ENCODE measurements at regions not wholly inside any gene's neighbourhood (a gene's known extent, or its start where the extent isn't known, plus 50 kb on each side); places are given as distances from the start of the nearest gene placed in this dataset.
"Not testable (repeated sequence)": the region's sequence is repeated elsewhere in the genome, so short reads cannot be mapped to it uniquely, and the experiment has no call there.

GRCh38 chr2:34729845-34730244 lies 1130.7 kb upstream of the FAM98A start:
- Histone ChIP-seq H3K27ac (no peak overlapping the region), H3K4me3 (no peak overlapping the region)

GRCh38 chr2:34724107-34724506 lies 1125.0 kb upstream of the FAM98A start:
- Histone ChIP-seq H3K27ac (no peak overlapping the region), H3K4me3 (no peak overlapping the region)

GRCh38 chr2:34723683-34724082 lies 1124.6 kb upstream of the FAM98A start:
- no peak overlapping the region for H3K27ac ChIP-seq

GRCh38 chr2:34719206-34719605 lies 1120.1 kb upstream of the FAM98A start:
- H3K27ac ChIP-seq = no peak overlapping the region
- no peak overlapping the region for H3K4me3 ChIP-seq

More at GRCh38 chr2:34723683-34724082, 1124.6 kb upstream of the FAM98A start:
- no peak overlapping the region for H3K4me3 ChIP-seq

- no peak overlapping the region for H3K27ac ChIP-seq
- H3K4me3 ChIP-seq = no peak overlapping the region
Measured at GRCh38 chr2:34705551-34706247, 1106.6 kb upstream of the FAM98A start.

GRCh38 chr2:34703292-34703691 lies 1104.2 kb upstream of the FAM98A start:
- no peak overlapping the region for H3K4me3 ChIP-seq

GRCh38 chr2:34702391-34702790 lies 1103.3 kb upstream of the FAM98A start:
- not testable (repeated sequence) for H3K4me3 ChIP-seq, H3K27ac ChIP-seq

More at GRCh38 chr2:34703292-34703691, 1104.2 kb upstream of the FAM98A start:
- H3K27ac ChIP-seq = no peak overlapping the region

- H3K27ac ChIP-seq, H3K4me3 ChIP-seq: not testable (repeated sequence)
Measured at GRCh38 chr2:34677591-34677990, 1078.5 kb upstream of the FAM98A start.

GRCh38 chr2:34677119-34677531 lies 1078.0 kb upstream of the FAM98A start:
- not testable (repeated sequence) for H3K4me3 ChIP-seq

GRCh38 chr2:34670482-34670881 lies 1071.4 kb upstream of the FAM98A start:
- H3K27ac ChIP-seq = no peak overlapping the region

More at GRCh38 chr2:34677119-34677531, 1078.0 kb upstream of the FAM98A start:
- H3K27ac ChIP-seq = not testable (repeated sequence)

GRCh38 chr2:34666821-34667220 lies 1067.7 kb upstream of the FAM98A start:
- no peak overlapping the region for H3K27ac ChIP-seq

More at GRCh38 chr2:34670482-34670881, 1071.4 kb upstream of the FAM98A start:
- no peak overlapping the region for H3K4me3 ChIP-seq

GRCh38 chr2:34664266-34664665 lies 1065.2 kb upstream of the FAM98A start:
- Histone ChIP-seq H3K4me3 (no peak overlapping the region), H3K27ac (no peak overlapping the region)

More at GRCh38 chr2:34666821-34667220, 1067.7 kb upstream of the FAM98A start:
- no peak overlapping the region for H3K4me3 ChIP-seq

- Histone ChIP-seq H3K27ac (no peak overlapping the region), H3K4me3 (no peak overlapping the region)
Measured at GRCh38 chr2:34663314-34663713, 1064.2 kb upstream of the FAM98A start.

- Histone ChIP-seq H3K27ac (no peak overlapping the region), H3K4me3 (no peak overlapping the region)
Measured at GRCh38 chr2:34660741-34661140, 1061.6 kb upstream of the FAM98A start.

- Histone ChIP-seq H3K4me3 (no peak overlapping the region), H3K27ac (no peak overlapping the region)
Measured at GRCh38 chr2:34656632-34657031, 1057.5 kb upstream of the FAM98A start.

- no peak overlapping the region for H3K27ac ChIP-seq
Measured at GRCh38 chr2:34652636-34653035, 1053.5 kb upstream of the FAM98A start.

GRCh38 chr2:34646901-34647300 lies 1047.8 kb upstream of the FAM98A start:
- Histone ChIP-seq H3K4me3 (no peak overlapping the region), H3K27ac (no peak overlapping the region)

More at GRCh38 chr2:34652636-34653035, 1053.5 kb upstream of the FAM98A start:
- H3K4me3 ChIP-seq = no peak overlapping the region

GRCh38 chr2:34632327-34632726 lies 1033.2 kb upstream of the FAM98A start:
- Histone ChIP-seq H3K4me3 (no peak overlapping the region), H3K27ac (no peak overlapping the region)

- H3K27ac ChIP-seq = no peak overlapping the region
- no peak overlapping the region for H3K4me3 ChIP-seq
Measured at GRCh38 chr2:34627003-34627402, 1027.9 kb upstream of the FAM98A start.

GRCh38 chr2:34604164-34604563 lies 1005.1 kb upstream of the FAM98A start:
- no peak overlapping the region for H3K4me3 ChIP-seq
- H3K27ac ChIP-seq = no peak overlapping the region

GRCh38 chr2:34602262-34602661 lies 1003.2 kb upstream of the FAM98A start:
- Histone ChIP-seq H3K4me3 (no peak overlapping the region), H3K27ac (no peak overlapping the region)

- Histone ChIP-seq H3K4me3 (no peak overlapping the region), H3K27ac (no peak overlapping the region)
Measured at GRCh38 chr2:34601561-34601960, 1002.5 kb upstream of the FAM98A start.

All from skin epidermis (tissue), 12 donors.